ENCODE measurements at regions not wholly inside any gene's neighbourhood (a gene's known extent, or its start where the extent isn't known, plus 50 kb on each side); places are given as distances from the start of the nearest gene placed in this dataset.

DNA sequence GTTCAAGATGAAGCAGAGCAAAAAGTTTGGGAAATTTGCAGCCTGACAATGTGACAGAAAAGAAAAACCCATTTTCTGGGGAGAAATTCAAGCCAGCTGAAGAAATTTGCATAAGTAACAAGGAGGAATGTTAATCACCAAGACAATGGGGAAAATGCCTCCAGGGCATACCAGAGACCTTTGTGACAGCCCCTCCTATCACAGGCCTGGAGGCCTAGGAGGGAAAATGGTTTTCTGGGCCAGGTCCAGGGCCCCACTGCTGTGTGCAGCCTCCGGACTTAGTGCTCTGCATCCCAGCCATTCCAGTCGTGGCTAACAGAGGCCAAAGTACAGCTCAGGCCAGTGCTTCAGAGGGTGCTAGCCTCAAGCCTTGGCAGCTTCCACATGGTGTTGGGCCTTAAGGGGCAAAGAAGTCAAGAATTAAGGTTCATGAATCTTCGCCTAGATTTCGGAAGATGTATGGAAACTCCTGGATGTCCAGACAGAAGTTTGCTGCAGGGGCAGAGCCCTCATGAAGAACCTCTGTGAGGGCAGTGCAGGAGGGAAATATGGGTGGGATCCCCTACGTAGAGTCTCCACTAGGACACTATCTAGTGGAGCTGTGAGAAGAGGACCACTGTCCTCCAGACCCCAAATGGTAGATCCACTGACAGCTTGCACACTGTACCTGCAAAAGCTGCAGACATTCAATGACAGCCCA lies 314.1 kb upstream of the TRIB2 start:
- no peak for TF ChIP-seq CTCF (IDR thresholded peaks at IDR 0.05)
- no peak for TF ChIP-seq POLR2A (IDR thresholded peaks at IDR 0.05)
